HCT116 (cell line): ENCODE measurements at regions not wholly inside any gene's neighbourhood (a gene's known extent, or its start where the extent isn't known, plus 50 kb on each side); places are given as distances from the start of the nearest gene placed in this dataset.

Source experiments
- ATAC-seq: fragments of 200-7000 bp; cut with Tn5 transposase; 2 replicates; pipeline ENCODE4 v1.9.1; 2020; ENCODE audit warnings: mild to moderate bottlenecking, moderate library complexity
- BruUV-seq: library from RNA; stranded (reverse); fragments of 400-500 nt; replicated peaks from 2 replicates; lab custom pipeline; 2021; lab: Mats Ljungman, UMichigan
- CTCF ChIA-PET: fragments of 300-600 bp; sonication (Branson Sonifier 250); formaldehyde crosslinking; loops from one replicate; lab custom pipeline; 2021; ENCODE audit warnings: antibody characterized with exemption; lab: Charles Lee
- POLR2A ChIA-PET: fragments of 300-600, 350-600 bp; sonication (Branson Sonifier 250); formaldehyde crosslinking; loops from one replicate; lab custom pipeline; 2021; ENCODE audit warnings: antibody characterized with exemption; lab: Charles Lee
- RAD21 ChIA-PET, 2 experiments: fragments of 300-600 bp; sonication (Branson Sonifier 250); formaldehyde crosslinking; loops; one replicate each; lab custom pipeline; 2023; ENCODE audit warnings: low total read pairs in 2 of 2; ENCODE audit not compliant: uncharacterized antibody in 2 of 2, unreplicated experiment in 2 of 2, low non-redundant PET in 1 of 2; lab: Charles Lee
- DNase-seq: peaks from one replicate; pipeline ENCODE4 v3.0.0-alpha.2; 2010; ENCODE audit warnings: low read depth, low spot score
- H2AFZ ChIP-seq: fragments of 200-600 bp; shearing (Covaris generic), sonication (generic); 2 replicates; pipeline ENCODE4 v1.6.1; 2017; ENCODE audit warnings: low read depth, mixed run types, mixed read lengths, antibody characterized with exemption, low read length; ENCODE audit not compliant: poor library complexity, severe bottlenecking
- H3K27ac ChIP-seq: 2 replicates; pipeline ENCODE4 v1.5.1; 2012; ENCODE audit warnings: low read depth, low read length
- H3K27me3 ChIP-seq: fragments of 200-600 bp; sonication (generic); 2 replicates; pipeline ENCODE4 v1.6.1; 2016; ENCODE audit warnings: mixed run types, low read length, mixed read lengths; ENCODE audit not compliant: insufficient read depth
- H3K36me3 ChIP-seq, 2 experiments: fragments of 200-500 bp in 1 of 2; fragments of 200-600 bp in 1 of 2; sonication (Bioruptor generic) in 1 of 2; sonication (generic) in 1 of 2; 2 replicates each; pipeline versions ENCODE4 v1.5.1 to v1.6.1; 2014 to 2016; ENCODE audit warnings: low read length in 2 of 2, inconsistent platforms in 1 of 2, mixed read lengths in 1 of 2, mixed run types in 1 of 2; ENCODE audit not compliant: insufficient read depth in 2 of 2, control insufficient read depth in 1 of 2
- H3K4me1 ChIP-seq, 2 experiments: fragments of 200-600 bp in 1 of 2; sonication (generic) in 1 of 2; 2 replicates each; pipeline versions ENCODE4 v1.5.1 to v1.6.1; 2012 to 2017; ENCODE audit warnings: low read length in 2 of 2, inconsistent platforms in 1 of 2, mild to moderate bottlenecking in 1 of 2, mixed read lengths in 1 of 2, mixed run types in 1 of 2, moderate library complexity in 1 of 2; ENCODE audit not compliant: insufficient read depth in 2 of 2, control insufficient read depth in 1 of 2
- H3K4me2 ChIP-seq: fragments of 200-600 bp; sonication (generic); 2 replicates; pipeline ENCODE4 v1.6.1; 2017; ENCODE audit warnings: mixed run types, low read length, mixed read lengths
- H3K4me3 ChIP-seq, 2 experiments: fragments of 200-600 bp in 1 of 2; sonication (generic) in 1 of 2; replicated peaks in 1 of 2; 2 replicates each; pipeline ENCODE4 v1.5.1; 2011 to 2016; ENCODE audit warnings: low read length in 2 of 2, control low read depth in 1 of 2, low read depth in 1 of 2, mild to moderate bottlenecking in 1 of 2, mixed read lengths in 1 of 2, mixed run types in 1 of 2
- H3K79me2 ChIP-seq: fragments of 200-600 bp; sonication (generic); 2 replicates; pipeline ENCODE4 v1.6.1; 2017; ENCODE audit warnings: mild to moderate bottlenecking, mixed run types, low read length, moderate library complexity, mixed read lengths; ENCODE audit not compliant: insufficient read depth
- H3K9ac ChIP-seq: fragments of 200-600 bp; sonication (generic); 2 replicates; pipeline ENCODE4 v1.6.1; 2016; ENCODE audit warnings: low read length, mixed read lengths
- H3K9me2 ChIP-seq: fragments of 200-600 bp; sonication (generic), shearing (Covaris generic); 2 replicates; pipeline ENCODE4 v1.6.1; 2017; ENCODE audit warnings: mixed run types, mild to moderate bottlenecking, moderate library complexity; ENCODE audit not compliant: insufficient read depth
- H3K9me3 ChIP-seq, 2 experiments: fragments of 200-500 bp in 1 of 2; fragments of 200-600 bp in 1 of 2; sonication (Bioruptor generic) in 1 of 2; sonication (generic) in 1 of 2; 2 replicates each; pipeline ENCODE4 v1.6.1; 2014 to 2017; ENCODE audit warnings: low read length in 2 of 2, mixed read lengths in 2 of 2, inconsistent platforms in 1 of 2, low read depth in 1 of 2, mild to moderate bottlenecking in 1 of 2, mixed run types in 1 of 2, moderate library complexity in 1 of 2; ENCODE audit not compliant: control insufficient read depth in 1 of 2, insufficient read depth in 1 of 2
- H4K20me1 ChIP-seq: fragments of 200-600 bp; sonication (generic), shearing (Covaris generic); 2 replicates; pipeline ENCODE4 v1.6.1; 2017; ENCODE audit warnings: mixed run types, mild to moderate bottlenecking, moderate library complexity; ENCODE audit not compliant: insufficient read depth
- ATF3 ChIP-seq: IDR thresholded peaks from 2 replicates; pipeline ENCODE4 v1.6.1; 2012
- CBX3 ChIP-seq: IDR thresholded peaks from 2 replicates; pipeline ENCODE4 v1.6.1; 2012; ENCODE audit warnings: low read depth
- CEBPB ChIP-seq: IDR thresholded peaks from 2 replicates; pipeline ENCODE4 v1.6.1; 2012; ENCODE audit warnings: low read depth
- EGR1 ChIP-seq: IDR thresholded peaks from 2 replicates; pipeline ENCODE4 v1.6.1; 2012; ENCODE audit warnings: low read depth
- ELF1 ChIP-seq: IDR thresholded peaks from 2 replicates; pipeline ENCODE4 v1.6.1; 2012; ENCODE audit warnings: low read depth, borderline replicate concordance
- EZH2 ChIP-seq: fragments of 200-600 bp; sonication (generic); IDR thresholded peaks from 2 replicates; pipeline ENCODE4 v1.6.1; 2017; ENCODE audit warnings: antibody characterized with exemption, mixed run types
- EZH2phosphoT487 ChIP-seq: fragments of 200-600 bp; IDR thresholded peaks from 2 replicates; pipeline ENCODE4 v1.6.1; 2018; ENCODE audit warnings: antibody characterized with exemption, borderline replicate concordance
- FOSL1 ChIP-seq: IDR thresholded peaks from 2 replicates; pipeline ENCODE4 v1.6.1; 2012; ENCODE audit warnings: low read depth
- JUND ChIP-seq: IDR thresholded peaks from 2 replicates; pipeline ENCODE4 v1.6.1; 2012
- MAX ChIP-seq: IDR thresholded peaks from 2 replicates; pipeline ENCODE4 v1.6.1; 2012
- POLR2A ChIP-seq: IDR thresholded peaks from 2 replicates; pipeline ENCODE4 v1.7.0; 2011; ENCODE audit warnings: borderline replicate concordance; ENCODE audit not compliant: insufficient read depth, insufficient read length; ENCODE audit errors: extremely low read depth
- REST ChIP-seq: IDR thresholded peaks from 2 replicates; pipeline ENCODE4 v1.6.1; 2012; ENCODE audit warnings: low read depth
- SP1 ChIP-seq: IDR thresholded peaks from 2 replicates; pipeline ENCODE4 v1.6.1; 2012; ENCODE audit warnings: low read depth
- SRF ChIP-seq: IDR thresholded peaks from 2 replicates; pipeline ENCODE4 v1.6.1; 2012; ENCODE audit warnings: low read depth
- TCF7L2 ChIP-seq: IDR thresholded peaks from 2 replicates; pipeline ENCODE4 v1.7.0; 2011; ENCODE audit warnings: borderline replicate concordance, inconsistent platforms; ENCODE audit not compliant: insufficient read depth, insufficient read length; ENCODE audit errors: extremely low read depth
- YY1 ChIP-seq: IDR thresholded peaks from 2 replicates; pipeline ENCODE4 v1.6.1; 2011; ENCODE audit warnings: low read length, low read depth, moderate library complexity, mild to moderate bottlenecking; ENCODE audit not compliant: insufficient replicate concordance; ENCODE audit errors: extremely low read depth
- ZBTB33 ChIP-seq: IDR thresholded peaks from 2 replicates; pipeline ENCODE4 v1.6.1; 2011; ENCODE audit warnings: mild to moderate bottlenecking, low read length, moderate library complexity; ENCODE audit not compliant: insufficient replicate concordance; ENCODE audit errors: extremely low read depth
- ZFX ChIP-seq: fragments of 450-650 bp; IDR thresholded peaks from 2 replicates; pipeline ENCODE4 v1.6.1; 2017
- ZNF274 ChIP-seq: fragments of 200-500 bp; sonication (Bioruptor generic); IDR thresholded peaks from 2 replicates; pipeline ENCODE4 v1.6.1; 2014; ENCODE audit warnings: mild to moderate bottlenecking, low read depth, low read length, inconsistent platforms
- intact Hi-C: fragments of 100-400 bp; cut with micrococcal nuclease; formaldehyde crosslinking; loops from 2 replicates; pipeline ENCODE4 v1.10.0; 2022

- Histone ChIP-seq H3K9ac (no peak overlapping the region), H2AFZ (no peak overlapping the region), H4K20me1 (no peaks in the 10 kb centered on the region), H3K9me3 (no peaks in the 10 kb centered on the region), H3K4me2 (no peak overlapping the region), H3K27me3 (no peaks in the 10 kb centered on the region), H3K4me3 (no peak overlapping the region), H3K79me2 (no peaks in the 10 kb centered on the region), H3K9me2 (no peaks in the 10 kb centered on the region), H3K36me3 (no peaks in the 10 kb centered on the region), H3K27ac (no peak overlapping the region), H3K4me1 (peaks cover 3% of the 10 kb centered on the region in 2 experiments; a peak in 2 of 4 replicates)
- ATAC-seq (no peak), DNase-seq (no peak)
- CTCF ChIA-PET = interaction anchor here (1.2 to 1.9 kb wide), 2 partner anchors 9 to 14 kb away, joined by 3 to 4 read pairs; no protein-coding TSS in a partner anchor
- TF ChIP-seq SRF (no peak), ZFX (no peak), JUND (no peak), POLR2A (no peak), TCF7L2 (no peak), FOSL1 (no peak), ZNF274 (no peak), ZBTB33 (no peak), EZH2 (no peak), CEBPB (no peak), EZH2phosphoT487 (no peak), REST (no peak), CBX3 (no peak), YY1 (no peak), ATF3 (no peak), EGR1 (no peak), MAX (no peak), SP1 (no peak), ELF1 (no peak)
- RAD21 ChIA-PET = no interaction called here
- POLR2A ChIA-PET = no interaction called here
- intact Hi-C loops = no loop called here
- BruUV-seq = no TSS peak
These were observed 177.0 kb downstream of the MSX2 start for GRCh38 chr5:174901336-174901735.
